Endodermal cell (in vitro differentiated cells): ENCODE measurements at regions not wholly inside any gene's neighbourhood (a gene's known extent, or its start where the extent isn't known, plus 50 kb on each side); places are given as distances from the start of the nearest gene placed in this dataset.

Experiments
- DNase-seq: peaks from one replicate; pipeline ENCODE4 v3.0.0-alpha.2; 2017
- H3K27ac ChIP-seq: 2 replicates; pipeline ENCODE4 v1.5.1; 2013; ENCODE audit warnings: mild to moderate bottlenecking, low read depth, low read length, moderate library complexity
- H3K27me3 ChIP-seq: 2 replicates; pipeline ENCODE4 v1.6.1; 2013; ENCODE audit warnings: mild to moderate bottlenecking, low read length, moderate library complexity; ENCODE audit not compliant: insufficient read depth, control insufficient read depth, poor library complexity, severe bottlenecking
- H3K36me3 ChIP-seq: 2 replicates; pipeline ENCODE4 v1.7.0; 2013; ENCODE audit warnings: mild to moderate bottlenecking, low read length, moderate library complexity; ENCODE audit not compliant: control insufficient read depth, insufficient read depth
- H3K4me1 ChIP-seq: one replicate; pipeline ENCODE4 v1.7.0; 2013; ENCODE audit warnings: low read length; ENCODE audit not compliant: control insufficient read depth, insufficient read depth
- H3K4me3 ChIP-seq: 2 replicates; pipeline ENCODE4 v1.5.1; 2013; ENCODE audit warnings: mild to moderate bottlenecking, low read length, moderate library complexity
- H3K9ac ChIP-seq: 2 replicates; pipeline ENCODE4 v1.6.1; 2013; ENCODE audit warnings: mild to moderate bottlenecking, low read length, moderate library complexity; ENCODE audit not compliant: poor library complexity, severe bottlenecking; ENCODE audit errors: extremely low read depth
- H3K9me3 ChIP-seq: 2 replicates; pipeline ENCODE4 v1.6.1; 2013; ENCODE audit warnings: mild to moderate bottlenecking, low read length, moderate library complexity; ENCODE audit not compliant: control insufficient read depth
- H3K27ac Mint-ChIP-seq: 2 replicates; pipeline ENCODE4 v1.8.0; 2020; ENCODE audit warnings: mixed read lengths
- H3K27me3 Mint-ChIP-seq: 2 replicates; pipeline ENCODE4 v1.8.0; 2021; ENCODE audit warnings: mild to moderate bottlenecking, mixed read lengths; ENCODE audit not compliant: insufficient read depth
- H3K36me3 Mint-ChIP-seq: 2 replicates; pipeline ENCODE4 v1.8.0; 2020; ENCODE audit warnings: low read depth, mixed read lengths
- H3K4me1 Mint-ChIP-seq: 2 replicates; pipeline ENCODE4 v1.8.0; 2020; ENCODE audit warnings: mixed read lengths
- H3K4me3 Mint-ChIP-seq: 2 replicates; pipeline ENCODE4 v1.8.0; 2020; ENCODE audit warnings: mild to moderate bottlenecking, moderate library complexity, mixed read lengths
- H3K9me3 Mint-ChIP-seq: 2 replicates; pipeline ENCODE4 v1.8.0; 2020; ENCODE audit warnings: mild to moderate bottlenecking, mixed read lengths
- CTCF ChIP-seq: fragments of 200-600 bp; sonication (generic); conservative IDR thresholded peaks from 2 replicates; pipeline ENCODE4 v1.5.0; 2021; ENCODE audit warnings: antibody characterized with exemption, mild to moderate bottlenecking
- WGBS, 2 experiments: methylation state at CpG; one replicate each; pipeline versions ENCODE4 v1.1.5 to v1.1.7; 2013; ENCODE audit warnings: missing lambda C conversion rate in 2 of 2, mixed read lengths in 1 of 2; ENCODE audit not compliant: insufficient coverage in 1 of 2, insufficient read length in 1 of 2; 5-methylcytosine and 5-hydroxymethylcytosine counted together

- Mint-ChIP-seq H3K27ac (no peak overlapping the region), H3K4me1 (peaks cover 10% of the 10 kb centered on the region)
These were observed 252.4 kb upstream of the TPK1 start for GRCh38 chr7:145088111-145088745.

DNA sequence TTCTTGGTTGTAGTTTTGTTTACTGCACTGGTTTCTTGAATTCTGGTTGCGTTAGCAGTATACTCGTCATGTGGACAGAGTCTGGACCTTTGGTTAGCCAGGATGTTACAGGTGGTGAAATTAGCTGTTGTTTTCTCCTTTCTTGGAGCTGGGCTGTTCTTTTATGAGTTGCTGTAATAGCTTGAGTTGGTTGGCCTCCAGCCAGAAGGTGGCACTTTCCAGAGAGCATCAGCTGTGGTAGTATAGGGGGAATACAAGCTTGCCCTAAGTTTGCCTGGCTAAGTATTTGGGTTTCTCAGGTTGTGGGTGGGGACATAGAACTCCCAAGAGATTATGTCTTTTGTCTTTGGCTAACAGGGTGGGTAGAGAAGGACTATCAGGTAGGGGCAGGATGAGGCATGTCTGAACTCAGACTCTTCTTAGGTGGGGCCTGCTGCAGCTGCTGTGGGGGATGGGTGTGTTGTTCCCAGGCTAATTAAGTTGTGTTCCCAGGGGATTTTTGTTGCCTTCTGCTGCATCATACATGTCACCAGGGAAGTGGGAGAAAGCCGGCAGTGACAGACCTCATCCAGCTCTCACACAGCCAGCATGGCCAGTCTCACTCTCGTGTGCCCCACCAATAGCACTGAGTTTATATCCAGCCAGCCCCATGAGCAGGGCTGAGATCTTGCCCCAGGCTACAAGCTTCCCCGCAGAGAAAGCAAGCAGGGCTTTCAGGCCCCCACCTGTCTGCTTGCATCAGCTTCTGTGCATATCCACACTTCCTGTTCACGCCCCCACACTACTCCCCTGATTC is 246.7 kb upstream of the TPK1 start:
- peak overlapping the region; percentile 29 for H3K27ac Mint-ChIP-seq
- H3K27ac ChIP-seq = no peak overlapping the region
- no peaks in the 10 kb centered on the region for H3K27me3 Mint-ChIP-seq
- H3K9ac ChIP-seq = no peak overlapping the region
- peaks cover 25% of the 10 kb centered on the region for H3K4me1 Mint-ChIP-seq
- 84 to 85% methylated on average over 3 to 6 of the region's 6 CpGs for WGBS, 2 experiments
- H3K4me3 Mint-ChIP-seq = no peak overlapping the region
- no peak overlapping the region for H3K4me3 ChIP-seq
- H3K4me1 ChIP-seq = peaks cover 5% of the 10 kb centered on the region
- peak; percentile 56 for DNase-seq
- TF ChIP-seq CTCF = no peak
- H3K36me3 ChIP-seq = no peaks in the 10 kb centered on the region
- H3K9me3 ChIP-seq = no peaks in the 10 kb centered on the region
- no peaks in the 10 kb centered on the region for H3K36me3 Mint-ChIP-seq
- peaks cover 6% of the 10 kb centered on the region for H3K9me3 Mint-ChIP-seq
- H3K27me3 ChIP-seq = no peaks in the 10 kb centered on the region

More at GRCh38 chr7:145088111-145088745, 252.4 kb upstream of the TPK1 start:
- no peak overlapping the region for H3K9ac ChIP-seq
- no peak overlapping the region for H3K4me3 Mint-ChIP-seq
- no peaks in the 10 kb centered on the region for H3K36me3 Mint-ChIP-seq
- TF ChIP-seq CTCF = no peak
- H3K36me3 ChIP-seq = no peaks in the 10 kb centered on the region
- DNase-seq = no peak
- no peaks in the 10 kb centered on the region for H3K27me3 Mint-ChIP-seq
- no peak overlapping the region for H3K4me3 ChIP-seq
- no peaks in the 10 kb centered on the region for H3K27me3 ChIP-seq
- no peak overlapping the region for H3K27ac ChIP-seq
- 78 to 83% methylated on average over 1 to 3 of the region's 3 CpGs for WGBS, 2 experiments
- H3K4me1 ChIP-seq = no peaks in the 10 kb centered on the region
- peaks cover 6% of the 10 kb centered on the region for H3K9me3 Mint-ChIP-seq
- no peaks in the 10 kb centered on the region for H3K9me3 ChIP-seq

- H3K27me3 Mint-ChIP-seq = peaks cover 3% of the 10 kb centered on the region
- peaks cover 1% of the 10 kb centered on the region for H3K9me3 Mint-ChIP-seq
- DNase-seq = no peak
- no peaks in the 10 kb centered on the region for H3K36me3 Mint-ChIP-seq
- Histone ChIP-seq H3K27ac (no peak overlapping the region), H3K36me3 (no peaks in the 10 kb centered on the region), H3K4me3 (no peak overlapping the region), H3K27me3 (no peaks in the 10 kb centered on the region), H3K9ac (no peak overlapping the region), H3K9me3 (no peaks in the 10 kb centered on the region), H3K4me1 (no peaks in the 10 kb centered on the region)
- H3K4me1 Mint-ChIP-seq = no peaks in the 10 kb centered on the region
- no peak overlapping the region for H3K4me3 Mint-ChIP-seq
- TF ChIP-seq CTCF = no peak
- WGBS, 2 experiments = 79 to 85% methylated on average over 2 of the region's 2 CpGs
- H3K27ac Mint-ChIP-seq = no peak overlapping the region
These were observed 229.6 kb upstream of the TPK1 start for GRCh38 chr7:145065473-145065872.
